Caco-2 (cell line): ENCODE measurements at regions not wholly inside any gene's neighbourhood (a gene's known extent, or its start where the extent isn't known, plus 50 kb on each side); places are given as distances from the start of the nearest gene placed in this dataset.

ENCODE experiments used
- BruUV-seq: library from RNA; stranded (reverse); fragments of 400-500 nt; replicated peaks from 2 replicates; lab custom pipeline; 2021; lab: Mats Ljungman, UMichigan
- CTCF ChIA-PET: fragments of 300-600 bp; sonication (Branson Sonifier 250); formaldehyde crosslinking; loops from one replicate; lab custom pipeline; 2022; ENCODE audit warnings: antibody characterized with exemption; lab: Charles Lee
- POLR2A ChIA-PET: fragments of 300-600 bp; sonication (Branson Sonifier 250); formaldehyde crosslinking; loops from one replicate; lab custom pipeline; 2022; ENCODE audit warnings: antibody characterized with exemption; lab: Charles Lee
- DNase-seq, 2 experiments: peaks; one replicate each; pipeline versions ENCODE4 v3.0.0 to v3.0.0-alpha.2; 2020 to 2022
- H3K27me3 ChIP-seq: replicated peaks from 2 replicates; pipeline ENCODE4 v1.6.0; 2011; ENCODE audit warnings: low read length; ENCODE audit not compliant: control insufficient read depth, insufficient read depth
- H3K36me3 ChIP-seq: 2 replicates; pipeline ENCODE4 v1.5.1; 2011; ENCODE audit warnings: low read length; ENCODE audit not compliant: control insufficient read depth, insufficient read depth
- H3K4me1 ChIP-seq: fragments of 250-450 bp; sonication (Bioruptor Pico); 2 replicates; pipeline ENCODE4 v1.5.1; 2020; ENCODE audit warnings: mild to moderate bottlenecking
- H3K4me3 ChIP-seq: 2 replicates; pipeline ENCODE4 v1.5.1; 2011; ENCODE audit warnings: low read depth, mild to moderate bottlenecking, control low read depth, low read length
- H3K9me3 ChIP-seq: fragments of 250-450 bp; sonication (Bioruptor Pico); 2 replicates; pipeline ENCODE4 v1.5.1; 2020; ENCODE audit warnings: mild to moderate bottlenecking, moderate library complexity
- H3K27ac Mint-ChIP-seq: one replicate; pipeline ENCODE4 v1.8.0; 2022; ENCODE audit warnings: mixed read lengths; ENCODE audit not compliant: unreplicated experiment
- H3K27me3 Mint-ChIP-seq: one replicate; pipeline ENCODE4 v1.8.0; 2022; ENCODE audit warnings: mixed read lengths; ENCODE audit not compliant: insufficient read depth, unreplicated experiment
- H3K36me3 Mint-ChIP-seq: one replicate; pipeline ENCODE4 v1.8.0; 2022; ENCODE audit warnings: mild to moderate bottlenecking, mixed read lengths; ENCODE audit not compliant: insufficient read depth, unreplicated experiment
- H3K4me1 Mint-ChIP-seq: one replicate; pipeline ENCODE4 v1.8.0; 2022; ENCODE audit warnings: low read depth, mixed read lengths; ENCODE audit not compliant: unreplicated experiment
- H3K4me3 Mint-ChIP-seq: one replicate; pipeline ENCODE4 v1.8.0; 2022; ENCODE audit warnings: mild to moderate bottlenecking, moderate library complexity, mixed read lengths; ENCODE audit not compliant: unreplicated experiment
- H3K9me3 Mint-ChIP-seq: one replicate; pipeline ENCODE4 v1.8.0; 2022; ENCODE audit warnings: mixed read lengths; ENCODE audit not compliant: unreplicated experiment
- CTCF ChIP-seq, 2 experiments: fragments of 200-600 bp in 1 of 2; IDR thresholded peaks; 1 replicate in 1 of 2; 2 replicates in 1 of 2; pipeline versions ENCODE4 v1.5.1 to v1.8.0; 2011 to 2022; ENCODE audit warnings: antibody characterized with exemption in 1 of 2, control low read depth in 1 of 2, inconsistent platforms in 1 of 2, low read depth in 1 of 2, low read length in 1 of 2, mild to moderate bottlenecking in 1 of 2, moderate library complexity in 1 of 2; ENCODE audit not compliant: insufficient read depth in 1 of 2, severe bottlenecking in 1 of 2, unreplicated experiment in 1 of 2
- intact Hi-C: fragments of 100-400 bp; cut with micrococcal nuclease; formaldehyde crosslinking; loops from one replicate; pipeline ENCODE4 v1.10.0; 2022; ENCODE audit not compliant: unreplicated experiment

GRCh38 chrX:77003956-77004355 lies 443.2 kb upstream of the FGF16 start:
- no peaks in the 10 kb centered on the region for H3K27me3 ChIP-seq
- H3K9me3 ChIP-seq = no peaks in the 10 kb centered on the region
- no peaks in the 10 kb centered on the region for H3K4me1 ChIP-seq
- Mint-ChIP-seq H3K36me3 (no peaks in the 10 kb centered on the region), H3K4me3 (no peak overlapping the region), H3K4me1 (no peaks in the 10 kb centered on the region), H3K27me3 (peaks cover 7% of the 10 kb centered on the region), H3K9me3 (no peaks in the 10 kb centered on the region), H3K27ac (no peak overlapping the region)
- no TSS peak for BruUV-seq
- no peaks in the 10 kb centered on the region for H3K36me3 ChIP-seq
- CTCF ChIA-PET = no interaction called here
- intact Hi-C loops = no loop called here
- POLR2A ChIA-PET = no interaction called here
- no peak for DNase-seq
- no peak overlapping the region for H3K4me3 ChIP-seq
- no peak for TF ChIP-seq CTCF (IDR thresholded peaks at IDR 0.05; ENCODE audit: insufficient read depth in 1 of 2, low read depth in 1 of 2, low read length in 1 of 2, severe bottlenecking in 1 of 2, unreplicated experiment in 1 of 2)

GRCh38 chrX:77009691-77010090 lies 437.5 kb upstream of the FGF16 start:
- H3K9me3 Mint-ChIP-seq = no peaks in the 10 kb centered on the region
- H3K4me3 Mint-ChIP-seq = no peak overlapping the region
- intact Hi-C loops = no loop called here
- peaks cover 4% of the 10 kb centered on the region for H3K27me3 Mint-ChIP-seq
- no peaks in the 10 kb centered on the region for H3K4me1 ChIP-seq
- BruUV-seq = no TSS peak
- no peak for TF ChIP-seq CTCF (IDR thresholded peaks at IDR 0.05; ENCODE audit: insufficient read depth in 1 of 2, low read depth in 1 of 2, low read length in 1 of 2, severe bottlenecking in 1 of 2, unreplicated experiment in 1 of 2)
- H3K4me1 Mint-ChIP-seq = no peaks in the 10 kb centered on the region
- H3K27me3 ChIP-seq = no peaks in the 10 kb centered on the region
- no peak for DNase-seq
- H3K9me3 ChIP-seq = no peaks in the 10 kb centered on the region
- H3K36me3 ChIP-seq = no peaks in the 10 kb centered on the region
- no peaks in the 10 kb centered on the region for H3K36me3 Mint-ChIP-seq
- no peak overlapping the region for H3K4me3 ChIP-seq
- ChIA-PET CTCF (no interaction called here), POLR2A (no interaction called here)
- H3K27ac Mint-ChIP-seq = no peak overlapping the region

GRCh38 chrX:77014377-77015372 lies 432.5 kb upstream of the FGF16 start:
- ChIA-PET POLR2A (no interaction called here), CTCF (no interaction called here)
- TF ChIP-seq CTCF (IDR thresholded peaks at IDR 0.05; ENCODE audit: insufficient read depth in 1 of 2, low read depth in 1 of 2, low read length in 1 of 2, severe bottlenecking in 1 of 2, unreplicated experiment in 1 of 2) = no peak
- no TSS peak for BruUV-seq
- Mint-ChIP-seq H3K4me1 (no peaks in the 10 kb centered on the region), H3K27me3 (no peaks in the 10 kb centered on the region), H3K4me3 (no peak overlapping the region), H3K27ac (no peak overlapping the region), H3K9me3 (no peaks in the 10 kb centered on the region), H3K36me3 (no peaks in the 10 kb centered on the region)
- Histone ChIP-seq H3K4me3 (no peak overlapping the region), H3K27me3 (no peaks in the 10 kb centered on the region), H3K36me3 (no peaks in the 10 kb centered on the region), H3K9me3 (no peaks in the 10 kb centered on the region), H3K4me1 (peaks cover 4% of the 10 kb centered on the region; the same call in 1 of the 2 replicates)
- intact Hi-C loops = no loop called here
- DNase-seq = peak; percentile 59 to 71
